ENCODE measurements at regions not wholly inside any gene's neighbourhood (a gene's known extent, or its start where the extent isn't known, plus 50 kb on each side); places are given as distances from the start of the nearest gene placed in this dataset.
"Not testable (repeated sequence)": the region's sequence is repeated elsewhere in the genome, so short reads cannot be mapped to it uniquely, and the experiment has no call there.

DNA sequence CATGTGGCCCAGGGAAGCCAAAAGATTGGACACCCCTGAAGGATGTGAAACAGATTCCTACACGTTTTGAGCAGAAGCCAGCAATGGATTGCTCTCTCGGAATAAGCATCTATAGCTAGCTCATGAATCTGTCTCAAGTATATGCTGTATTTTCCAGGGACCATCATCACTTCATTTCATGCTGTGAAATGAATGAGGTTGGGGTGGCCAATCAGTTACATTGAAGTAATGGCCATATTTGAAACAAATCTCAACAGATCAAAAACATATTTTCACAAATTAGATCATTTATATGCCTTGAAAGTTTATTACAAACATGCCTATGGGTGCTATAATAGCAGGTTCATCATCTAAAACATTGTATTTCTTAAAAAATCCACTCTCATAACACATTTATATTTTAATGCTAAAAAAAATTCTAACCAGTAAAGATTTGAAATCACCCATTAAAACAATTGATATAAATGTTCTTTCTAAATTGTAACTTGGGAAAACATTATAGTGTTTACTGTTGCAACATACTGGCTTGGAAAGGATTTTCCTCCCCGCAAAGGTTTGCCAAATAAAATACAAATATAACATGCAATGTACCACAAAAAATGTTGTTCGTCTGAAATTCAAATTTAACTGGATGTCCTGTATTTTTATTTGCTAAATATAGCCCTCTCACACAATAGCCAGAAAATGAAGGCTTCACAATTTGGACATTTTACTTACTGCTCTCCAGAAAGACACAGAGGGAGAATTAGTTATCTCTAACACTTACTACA is 743.6 kb downstream of the KCNJ2 start:
- no peak overlapping the region for H3K4me3 Mint-ChIP-seq
- no peak for ATAC-seq

DNA sequence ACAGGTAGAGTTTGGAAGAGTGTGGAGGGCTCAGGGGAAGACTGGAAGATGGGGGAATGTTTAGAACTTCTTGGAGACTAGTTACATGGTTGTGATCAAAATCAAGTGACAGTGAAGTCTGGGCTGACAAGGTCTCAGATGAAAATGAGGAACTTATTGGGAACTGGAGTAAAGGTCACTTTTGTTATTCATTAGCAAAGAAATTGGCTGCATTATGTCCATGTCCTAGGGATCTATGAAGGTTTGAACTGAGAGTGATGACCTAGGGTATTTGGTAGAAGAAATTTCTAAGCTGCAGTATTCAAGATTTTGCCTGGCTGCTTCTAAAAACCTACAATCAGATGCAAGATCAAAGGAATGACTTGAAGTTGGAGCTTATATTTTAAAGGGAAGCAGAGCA is 747.1 kb downstream of the KCNJ2 start:
- no peak for ATAC-seq
- Mint-ChIP-seq H3K4me1 (no peaks in the 10 kb centered on the region), H3K27me3 (no peaks in the 10 kb centered on the region), H3K4me3 (no peak overlapping the region), H3K27ac (no peak overlapping the region), H3K36me3 (ENCODE audit: low read depth) (no peaks in the 10 kb centered on the region), H3K9me3 (peaks cover 34% of the 10 kb centered on the region)
- no peak for DNase-seq

More for the DNA sequence above, 743.6 kb downstream of the KCNJ2 start:
- Mint-ChIP-seq H3K9me3 (peaks cover 31% of the 10 kb centered on the region), H3K27ac (no peak overlapping the region), H3K4me1 (no peaks in the 10 kb centered on the region), H3K27me3 (no peaks in the 10 kb centered on the region), H3K36me3 (ENCODE audit: low read depth) (no peaks in the 10 kb centered on the region)
- DNase-seq: no peak

DNA sequence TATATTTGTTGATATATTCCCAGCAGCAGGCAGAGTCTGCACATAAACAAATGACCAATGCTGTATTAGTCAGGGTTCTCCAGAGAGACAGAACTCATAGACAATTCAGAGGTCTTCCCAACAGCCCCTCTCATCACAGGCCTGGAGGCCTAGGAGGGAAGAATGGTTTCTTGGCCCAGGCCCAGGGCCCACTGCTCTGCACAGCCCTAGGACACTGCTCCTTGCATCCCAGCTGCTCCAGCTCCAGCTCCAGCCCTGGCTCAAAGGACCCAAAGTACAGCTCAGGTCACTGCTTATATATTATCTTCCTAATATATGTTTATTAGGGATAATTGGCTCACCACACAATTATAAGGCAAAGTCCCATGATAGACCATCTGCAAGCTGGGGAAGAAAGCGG is 749.9 kb downstream of the KCNJ2 start:
- H3K4me1 Mint-ChIP-seq: no peaks in the 10 kb centered on the region
- ATAC-seq (no peak), DNase-seq (no peak)
- no peak overlapping the region for H3K4me3 Mint-ChIP-seq
- no peaks in the 10 kb centered on the region for H3K27me3 Mint-ChIP-seq
- no peak overlapping the region for H3K27ac Mint-ChIP-seq
- H3K9me3 Mint-ChIP-seq: peaks cover 33% of the 10 kb centered on the region
- no peaks in the 10 kb centered on the region for H3K36me3 Mint-ChIP-seq (ENCODE audit: low read depth)

DNA sequence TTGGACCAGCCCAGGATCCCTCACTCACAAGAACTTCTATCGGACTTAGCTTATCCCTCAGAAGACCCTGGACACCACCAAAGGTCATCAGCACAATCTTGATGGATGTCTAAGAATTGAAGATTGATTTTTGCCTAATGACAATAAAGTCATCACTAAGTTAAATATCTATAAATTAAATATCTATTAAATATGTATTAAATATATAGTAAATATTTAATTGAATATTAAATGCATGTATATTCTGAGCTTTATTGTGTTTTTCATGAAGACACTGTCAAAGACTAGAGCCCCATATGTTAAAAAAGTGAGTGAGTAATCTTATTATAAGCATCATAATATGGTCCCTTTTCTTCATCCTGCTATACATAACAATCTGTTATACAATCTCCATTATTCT is 751.1 kb downstream of the KCNJ2 start:
- Mint-ChIP-seq H3K36me3 (ENCODE audit: low read depth) (no peaks in the 10 kb centered on the region), H3K4me3 (no peak overlapping the region), H3K27me3 (no peaks in the 10 kb centered on the region), H3K4me1 (no peaks in the 10 kb centered on the region), H3K27ac (no peak overlapping the region), H3K9me3 (peaks cover 33% of the 10 kb centered on the region)
- no peak for ATAC-seq
- no peak for DNase-seq

DNA sequence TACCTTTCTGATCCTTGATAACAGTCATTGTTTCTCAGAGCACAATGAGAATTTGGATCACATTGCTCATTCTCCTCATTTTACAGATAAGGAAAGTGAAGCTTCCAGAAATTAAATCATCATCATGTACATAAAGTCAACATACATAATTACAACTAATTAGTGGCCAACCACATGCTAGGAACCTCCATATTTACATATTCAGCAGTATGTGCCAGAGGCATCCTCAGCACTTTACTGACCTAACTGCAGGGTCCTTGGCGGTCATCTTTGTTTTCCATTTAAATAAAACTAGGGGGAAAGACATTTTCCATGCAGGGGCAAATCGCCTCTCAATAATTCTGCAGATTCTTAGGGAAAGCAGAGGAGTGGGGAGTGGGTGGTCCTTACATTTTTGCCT is 752.9 kb downstream of the KCNJ2 start:
- DNase-seq (no peak), ATAC-seq (no peak)
- Mint-ChIP-seq H3K9me3 (peaks cover 21% of the 10 kb centered on the region), H3K36me3 (ENCODE audit: low read depth) (no peaks in the 10 kb centered on the region), H3K4me3 (no peak overlapping the region), H3K27me3 (no peaks in the 10 kb centered on the region), H3K27ac (no peak overlapping the region), H3K4me1 (no peaks in the 10 kb centered on the region)

DNA sequence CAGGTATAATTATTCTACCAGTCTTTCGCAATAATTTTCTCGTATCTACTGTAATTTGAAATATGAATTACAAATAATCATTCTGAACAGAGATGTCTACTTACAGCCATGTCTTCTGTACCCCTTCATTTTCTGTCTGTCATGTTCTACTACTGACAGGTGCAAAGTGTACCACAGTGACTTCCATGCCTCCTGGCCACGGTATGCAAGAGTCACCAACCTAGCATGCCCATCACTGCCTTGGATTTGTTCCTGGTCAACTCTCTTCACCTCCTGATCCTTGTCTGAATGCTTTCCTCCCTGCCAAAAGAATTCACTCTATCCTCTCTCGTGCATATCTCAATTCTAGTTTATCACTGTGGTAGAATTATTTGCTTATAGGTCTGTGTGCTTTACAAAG is 755.4 kb downstream of the KCNJ2 start:
- Mint-ChIP-seq H3K27me3 (no peaks in the 10 kb centered on the region), H3K4me3 (no peak overlapping the region), H3K4me1 (no peaks in the 10 kb centered on the region), H3K27ac (no peak overlapping the region), H3K9me3 (peaks cover 8% of the 10 kb centered on the region), H3K36me3 (ENCODE audit: low read depth) (no peaks in the 10 kb centered on the region)
- ATAC-seq: no peak
- no peak for DNase-seq

DNA sequence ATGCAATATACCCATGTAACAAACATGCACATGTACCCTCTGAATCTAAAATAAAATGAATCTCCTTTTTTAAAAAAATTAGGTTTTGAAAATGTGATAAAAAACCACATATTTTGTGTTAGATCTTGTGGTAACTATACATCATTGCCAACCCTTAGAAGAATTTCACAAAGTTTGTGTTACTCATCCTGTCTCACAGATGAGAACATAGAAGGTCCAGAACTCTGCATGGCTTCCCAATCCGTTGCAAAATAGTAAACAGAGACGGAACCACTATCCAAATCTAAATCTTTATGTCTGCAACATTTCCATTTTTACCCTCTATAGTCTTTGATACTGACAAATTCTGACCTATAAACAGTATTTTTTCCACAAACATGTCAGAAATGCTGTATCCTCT is 759.9 kb downstream of the KCNJ2 start:
- ATAC-seq (no peak), DNase-seq (no peak)
- Mint-ChIP-seq H3K36me3 (ENCODE audit: low read depth) (no peaks in the 10 kb centered on the region), H3K4me3 (no peak overlapping the region), H3K9me3 (peaks cover 5% of the 10 kb centered on the region), H3K27ac (no peak overlapping the region), H3K4me1 (no peaks in the 10 kb centered on the region), H3K27me3 (no peaks in the 10 kb centered on the region)

DNA sequence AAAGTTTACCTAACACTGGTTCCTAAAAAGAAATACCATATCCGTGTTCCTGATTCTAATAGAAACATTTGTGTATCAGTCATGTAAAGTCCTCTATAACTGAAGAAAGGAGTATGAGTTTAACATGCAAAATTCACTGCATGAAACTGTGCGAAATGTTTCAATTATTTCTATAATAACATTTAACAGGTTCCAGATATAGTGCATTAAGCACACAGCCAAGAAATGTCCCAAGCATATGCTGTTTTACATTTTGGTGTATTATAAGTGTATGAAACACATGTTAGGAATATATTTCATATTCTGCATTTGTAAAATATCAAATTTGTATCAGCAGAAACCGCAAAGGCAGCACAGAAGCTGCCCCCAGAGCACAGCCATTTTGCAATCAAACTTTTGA is 764.9 kb downstream of the KCNJ2 start:
- no peaks in the 10 kb centered on the region for H3K27me3 Mint-ChIP-seq
- no peak overlapping the region for H3K4me3 Mint-ChIP-seq
- H3K9me3 Mint-ChIP-seq: peaks cover 6% of the 10 kb centered on the region
- no peak for DNase-seq
- H3K4me1 Mint-ChIP-seq: no peaks in the 10 kb centered on the region
- no peak overlapping the region for H3K27ac Mint-ChIP-seq
- H3K36me3 Mint-ChIP-seq (ENCODE audit: low read depth): no peaks in the 10 kb centered on the region
- no peak for ATAC-seq

DNA sequence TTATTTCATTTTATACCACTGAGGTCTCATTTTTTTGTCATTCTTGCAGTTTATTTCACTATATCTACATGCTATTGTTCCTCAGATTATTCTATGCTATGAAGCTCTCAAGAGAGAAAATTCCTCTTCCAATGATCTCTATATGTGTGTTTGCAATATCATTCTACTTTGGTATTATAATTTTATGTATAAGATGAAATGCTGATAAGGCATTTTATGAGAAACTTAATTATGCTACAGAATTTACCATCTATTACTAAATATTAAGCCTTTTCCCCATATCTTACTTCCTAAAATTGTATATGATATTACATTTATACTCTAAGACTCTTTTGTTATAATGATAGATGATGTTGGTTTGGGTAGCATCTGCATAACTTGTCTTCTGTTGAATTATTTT is 765.5 kb downstream of the KCNJ2 start:
- H3K36me3 Mint-ChIP-seq (ENCODE audit: low read depth): no peaks in the 10 kb centered on the region
- no peak for ATAC-seq
- H3K9me3 Mint-ChIP-seq: peaks cover 6% of the 10 kb centered on the region
- no peaks in the 10 kb centered on the region for H3K27me3 Mint-ChIP-seq
- DNase-seq: no peak
- H3K4me1 Mint-ChIP-seq: no peaks in the 10 kb centered on the region
- no peak overlapping the region for H3K27ac Mint-ChIP-seq
- no peak overlapping the region for H3K4me3 Mint-ChIP-seq

DNA sequence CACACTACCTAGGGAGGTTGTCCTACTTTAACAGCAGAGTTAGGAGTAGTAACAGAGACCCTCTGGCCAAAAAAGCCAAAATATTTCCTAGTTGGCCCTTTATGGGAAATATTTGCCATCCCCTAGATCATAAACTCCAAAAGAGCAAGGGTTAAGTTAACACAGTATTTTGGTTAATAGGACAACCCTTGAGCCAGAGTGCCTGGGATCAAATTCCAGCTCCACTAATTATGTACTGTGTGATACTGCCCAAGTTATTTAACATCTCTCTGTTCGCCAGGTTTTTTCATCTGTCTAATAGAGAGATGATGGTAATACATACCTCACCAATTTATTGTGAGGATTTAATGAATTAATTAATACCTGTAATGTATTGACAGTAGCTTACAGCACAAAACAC is 767.4 kb downstream of the KCNJ2 start:
- H3K9me3 Mint-ChIP-seq: peaks cover 8% of the 10 kb centered on the region

DNA sequence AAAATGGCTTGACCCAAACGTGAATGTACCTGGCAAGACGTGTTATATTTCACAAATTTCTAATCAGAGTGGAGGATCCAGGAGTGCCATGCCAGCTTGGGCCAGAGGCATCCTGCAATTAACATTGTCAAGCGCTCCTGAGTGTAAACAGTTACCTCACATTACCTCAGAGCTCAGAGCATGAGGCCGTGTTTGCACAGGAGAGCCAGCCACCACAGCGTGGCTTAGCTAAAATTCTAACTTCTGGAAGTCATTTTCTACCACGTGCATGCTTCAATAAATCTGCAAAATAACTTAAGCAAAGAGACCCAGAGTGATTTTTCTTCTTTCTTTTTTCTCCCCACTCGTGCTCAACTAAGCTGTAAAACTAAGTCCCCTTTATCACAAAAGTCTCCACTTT is 769.0 kb downstream of the KCNJ2 start:
- H3K27ac Mint-ChIP-seq: no peak overlapping the region
- DNase-seq (no peak), ATAC-seq (no peak)
- no peaks in the 10 kb centered on the region for H3K4me1 Mint-ChIP-seq
- H3K27me3 Mint-ChIP-seq: no peaks in the 10 kb centered on the region
- peaks cover 8% of the 10 kb centered on the region for H3K9me3 Mint-ChIP-seq
- H3K36me3 Mint-ChIP-seq (ENCODE audit: low read depth): no peaks in the 10 kb centered on the region
- H3K4me3 Mint-ChIP-seq: no peak overlapping the region

More for the DNA sequence above, 767.4 kb downstream of the KCNJ2 start:
- no peaks in the 10 kb centered on the region for H3K36me3 Mint-ChIP-seq (ENCODE audit: low read depth)
- no peak overlapping the region for H3K27ac Mint-ChIP-seq
- no peaks in the 10 kb centered on the region for H3K4me1 Mint-ChIP-seq
- no peak overlapping the region for H3K4me3 Mint-ChIP-seq
- H3K27me3 Mint-ChIP-seq: no peaks in the 10 kb centered on the region
- ATAC-seq: no peak
- no peak for DNase-seq

DNA sequence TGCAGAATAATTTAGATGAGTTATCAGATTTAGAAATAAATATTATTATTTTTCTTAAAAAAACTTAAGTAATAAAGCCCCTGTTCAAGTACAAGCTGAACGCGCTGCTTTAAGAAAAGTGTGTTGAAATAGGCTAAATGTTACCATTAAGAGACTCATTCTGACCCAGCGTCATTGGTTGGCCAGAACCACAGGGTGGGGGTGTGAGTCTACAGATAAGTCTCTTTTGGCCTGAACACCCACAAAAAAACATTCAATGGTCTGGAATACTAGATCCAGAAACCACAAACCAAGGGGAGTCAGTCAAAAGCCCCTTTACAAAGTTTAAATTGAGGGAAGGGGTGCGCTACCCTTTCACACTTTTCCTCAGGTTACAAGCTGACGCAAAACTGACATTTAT is 776.1 kb downstream of the KCNJ2 start:
- Mint-ChIP-seq H3K4me3 (no peak overlapping the region), H3K9me3 (peaks cover 15% of the 10 kb centered on the region), H3K4me1 (no peaks in the 10 kb centered on the region), H3K36me3 (ENCODE audit: low read depth) (no peaks in the 10 kb centered on the region), H3K27ac (no peak overlapping the region), H3K27me3 (no peaks in the 10 kb centered on the region)
- ATAC-seq: no peak
- DNase-seq: no peak

DNA sequence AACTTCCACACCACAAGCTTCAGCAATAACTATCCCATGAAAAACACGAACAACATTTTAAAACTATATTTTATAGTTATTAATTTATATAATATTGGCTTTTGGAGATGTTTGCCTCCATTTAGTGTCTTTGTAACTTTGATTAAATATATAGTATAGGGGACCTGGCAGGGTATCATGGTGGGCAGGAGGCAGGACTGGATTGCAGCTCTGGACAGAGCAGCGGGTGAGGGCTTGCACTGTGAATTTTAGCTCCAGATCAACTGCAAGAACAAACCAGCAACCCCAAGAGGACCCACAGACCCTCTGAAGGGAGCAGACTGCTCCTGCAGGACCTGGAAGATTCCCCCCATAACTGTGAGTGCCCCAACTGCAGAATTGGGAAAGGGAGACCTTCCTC is 777.9 kb downstream of the KCNJ2 start:
- H3K36me3 Mint-ChIP-seq (ENCODE audit: low read depth): no peaks in the 10 kb centered on the region
- DNase-seq (no peak), ATAC-seq (no peak)
- no peak overlapping the region for H3K4me3 Mint-ChIP-seq
- peaks cover 26% of the 10 kb centered on the region for H3K9me3 Mint-ChIP-seq
- no peaks in the 10 kb centered on the region for H3K4me1 Mint-ChIP-seq
- H3K27me3 Mint-ChIP-seq: no peaks in the 10 kb centered on the region
- no peak overlapping the region for H3K27ac Mint-ChIP-seq

DNA sequence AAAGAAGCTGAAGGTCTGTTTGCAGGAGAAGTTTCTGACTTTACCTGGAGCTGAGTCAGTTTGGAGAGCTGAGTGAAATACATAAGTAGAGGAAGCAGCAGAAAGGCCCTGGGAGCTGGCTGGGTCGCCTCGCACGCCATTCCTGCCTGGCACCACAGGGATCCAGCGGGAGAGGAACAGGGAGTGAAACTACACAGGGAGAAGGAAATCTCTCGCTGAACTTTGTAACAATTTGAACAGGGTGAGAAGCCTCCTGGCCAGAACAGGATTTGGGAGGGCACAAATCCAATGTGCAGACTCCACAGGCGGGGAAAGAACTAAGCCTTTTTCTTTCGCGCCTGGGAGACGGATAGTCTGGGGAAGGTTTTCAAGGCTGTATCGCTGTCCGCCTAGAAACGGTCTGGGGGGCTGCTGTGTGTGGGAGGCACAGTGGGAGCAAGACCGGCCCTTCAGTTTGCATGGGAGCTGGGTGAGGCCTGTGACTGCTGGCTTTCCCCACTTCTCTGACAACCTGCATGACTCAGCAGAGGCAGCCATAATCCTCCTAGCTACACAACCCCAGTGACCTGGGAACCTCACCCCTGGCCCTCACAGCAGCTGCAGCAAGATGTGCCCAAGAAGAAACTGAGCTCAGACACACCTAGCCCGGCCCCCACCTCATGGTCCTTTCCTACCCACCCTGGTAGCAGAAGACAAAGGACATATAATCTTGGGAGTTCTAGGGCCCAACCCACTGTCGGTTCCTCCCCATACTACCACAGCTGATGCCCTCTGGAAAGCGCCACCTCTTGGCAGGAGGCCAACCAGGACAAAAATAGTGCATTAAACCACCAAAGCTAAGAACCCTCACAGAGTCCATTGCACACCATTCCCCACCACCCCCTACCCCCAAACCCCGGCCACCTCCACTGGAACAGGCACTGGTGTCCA is 778.6 kb downstream of the KCNJ2 start:
- peaks cover 26% of the 10 kb centered on the region for H3K9me3 Mint-ChIP-seq
- H3K4me1 Mint-ChIP-seq: no peaks in the 10 kb centered on the region

DNA sequence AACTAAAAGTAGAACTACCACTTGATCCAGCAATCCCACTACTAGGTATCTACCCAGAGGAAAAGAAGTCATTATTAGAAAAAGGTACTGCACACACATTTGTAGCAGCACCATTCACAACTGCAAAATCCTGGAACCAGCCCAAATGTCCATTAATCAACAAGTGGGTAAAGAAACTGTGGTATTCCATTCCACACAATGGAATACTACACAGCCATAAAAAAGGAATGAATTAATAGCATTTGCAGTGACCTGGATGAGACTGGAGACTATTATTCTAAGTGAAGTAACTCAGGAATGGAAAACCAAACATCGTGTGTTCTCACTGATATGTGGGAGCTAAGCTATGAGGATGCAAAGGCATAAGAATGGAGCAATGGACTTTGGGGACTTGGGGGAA is 783.8 kb downstream of the KCNJ2 start:
- H3K36me3 Mint-ChIP-seq (ENCODE audit: low read depth); H3K27me3 Mint-ChIP-seq; H3K4me3 Mint-ChIP-seq; DNase-seq; H3K27ac Mint-ChIP-seq; ATAC-seq; H3K4me1 Mint-ChIP-seq: not testable (repeated sequence)
- H3K9me3 Mint-ChIP-seq: peaks cover 29% of the 10 kb centered on the region

More for the DNA sequence above, 778.6 kb downstream of the KCNJ2 start:
- H3K36me3 Mint-ChIP-seq (ENCODE audit: low read depth): no peaks in the 10 kb centered on the region
- DNase-seq (no peak), ATAC-seq (no peak)
- no peak overlapping the region for H3K4me3 Mint-ChIP-seq
- H3K27ac Mint-ChIP-seq: no peak overlapping the region
- H3K27me3 Mint-ChIP-seq: no peaks in the 10 kb centered on the region

Measured in activated naive CD8-positive, alpha-beta T cell treated with anti-CD3 and anti-CD28 coated beads, Interleukin-2, amount 50 U/mL, for 24 hours (primary cell).